D721Med (cell line): ENCODE measurements at regions not wholly inside any gene's neighbourhood (a gene's known extent, or its start where the extent isn't known, plus 50 kb on each side); places are given as distances from the start of the nearest gene placed in this dataset.

ENCODE experiments used
- DNase-seq: peaks from one replicate; pipeline ENCODE4 v3.0.0; 2011; ENCODE audit warnings: low spot score; ENCODE audit not compliant: insufficient read length
- FAIRE-seq: peaks from 2 replicates; lab custom pipeline; 2011; peaks lifted over from hg19 to GRCh38; lab: Jason Lieb, UNC
- TF ChIP-seq, protein P1 (sequence below): IDR thresholded peaks from 2 replicates; pipeline ENCODE4 v1.5.1; 2012; ENCODE audit warnings: mild to moderate bottlenecking, control low read depth; ENCODE audit not compliant: insufficient read depth; ENCODE audit errors: missing control alignments

DNA sequence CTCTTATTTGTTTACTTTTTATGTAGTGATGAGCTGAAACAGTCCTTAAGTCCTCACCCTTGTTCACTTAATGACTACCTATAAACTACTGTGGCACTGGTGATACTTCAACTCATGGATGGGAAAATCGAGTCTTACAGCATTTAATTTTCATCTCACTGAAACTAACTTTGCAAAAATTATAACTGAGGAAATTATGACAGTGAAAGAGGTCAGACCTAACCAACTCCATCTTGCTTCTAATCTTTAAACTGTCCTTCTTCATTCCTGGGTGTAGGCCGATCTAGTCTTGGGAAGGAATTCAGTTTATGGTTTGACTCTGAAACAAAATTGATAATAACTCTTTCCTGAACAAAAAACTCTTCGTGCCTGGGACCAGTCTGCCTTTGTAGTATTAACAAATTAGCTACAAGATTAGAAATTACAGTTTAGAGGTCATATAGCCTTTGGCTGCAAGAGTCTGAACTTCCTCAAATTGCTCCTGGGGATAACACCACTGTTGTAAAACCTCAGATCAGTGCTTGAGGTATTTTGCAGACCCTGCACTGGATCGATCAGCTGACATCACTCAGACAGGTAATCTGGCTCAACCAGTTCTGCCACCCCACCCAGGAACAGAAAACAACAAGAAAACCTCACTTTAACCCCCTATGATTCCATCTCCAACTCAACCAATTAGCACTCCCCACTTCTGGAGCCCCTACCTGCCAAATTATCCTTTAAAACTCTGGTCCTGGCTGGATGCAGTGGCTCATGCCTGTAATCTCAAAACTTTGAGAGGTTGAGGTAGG lies 995.7 kb upstream of the PRKX start:
- DNase-seq (no peak), FAIRE-seq (no peak)
- TF ChIP-seq, protein P1, sequence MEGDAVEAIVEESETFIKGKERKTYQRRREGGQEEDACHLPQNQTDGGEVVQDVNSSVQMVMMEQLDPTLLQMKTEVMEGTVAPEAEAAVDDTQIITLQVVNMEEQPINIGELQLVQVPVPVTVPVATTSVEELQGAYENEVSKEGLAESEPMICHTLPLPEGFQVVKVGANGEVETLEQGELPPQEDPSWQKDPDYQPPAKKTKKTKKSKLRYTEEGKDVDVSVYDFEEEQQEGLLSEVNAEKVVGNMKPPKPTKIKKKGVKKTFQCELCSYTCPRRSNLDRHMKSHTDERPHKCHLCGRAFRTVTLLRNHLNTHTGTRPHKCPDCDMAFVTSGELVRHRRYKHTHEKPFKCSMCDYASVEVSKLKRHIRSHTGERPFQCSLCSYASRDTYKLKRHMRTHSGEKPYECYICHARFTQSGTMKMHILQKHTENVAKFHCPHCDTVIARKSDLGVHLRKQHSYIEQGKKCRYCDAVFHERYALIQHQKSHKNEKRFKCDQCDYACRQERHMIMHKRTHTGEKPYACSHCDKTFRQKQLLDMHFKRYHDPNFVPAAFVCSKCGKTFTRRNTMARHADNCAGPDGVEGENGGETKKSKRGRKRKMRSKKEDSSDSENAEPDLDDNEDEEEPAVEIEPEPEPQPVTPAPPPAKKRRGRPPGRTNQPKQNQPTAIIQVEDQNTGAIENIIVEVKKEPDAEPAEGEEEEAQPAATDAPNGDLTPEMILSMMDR: no peak

DNA sequence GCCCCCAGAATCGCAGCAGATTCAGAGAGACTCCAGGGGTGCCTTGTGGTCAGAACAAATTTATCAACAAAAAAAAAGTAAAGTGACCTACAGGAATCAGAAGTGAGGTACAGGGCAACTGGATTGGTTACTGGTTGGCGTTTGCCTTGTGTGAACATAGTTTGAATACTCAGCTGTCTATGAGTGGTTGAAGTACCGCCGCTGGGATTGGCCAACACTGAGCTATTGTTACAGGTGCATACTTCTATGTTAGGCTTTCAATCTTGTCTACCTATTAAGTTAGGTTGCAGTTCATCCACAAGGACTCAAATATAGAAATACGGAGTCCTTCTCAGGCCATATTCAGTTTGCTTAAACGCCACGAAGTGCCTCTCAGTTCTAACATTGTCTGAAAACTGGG lies 993.5 kb upstream of the PRKX start:
- TF ChIP-seq, protein P1: no peak
- FAIRE-seq (no peak), DNase-seq (no peak)

DNA sequence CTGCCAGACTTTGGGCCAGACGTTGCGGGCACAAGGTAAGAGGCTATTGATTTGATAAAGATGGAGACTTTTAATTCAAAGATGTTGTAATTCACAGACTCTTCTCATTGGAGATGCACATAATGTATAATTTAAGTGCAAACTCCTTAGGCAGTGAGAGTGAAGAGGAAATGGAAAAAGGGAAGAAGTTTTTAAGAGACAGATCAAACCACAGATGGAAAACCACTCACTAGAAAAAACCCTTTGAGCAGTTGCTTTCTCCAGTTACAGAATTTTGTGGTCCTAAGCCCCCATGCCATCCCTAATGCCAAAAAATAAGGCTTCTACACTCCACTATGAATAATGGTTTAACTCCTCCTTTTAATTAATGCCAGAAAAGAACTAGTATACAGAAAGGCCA lies 977.1 kb upstream of the PRKX start:
- TF ChIP-seq, protein P1: no peak
- DNase-seq: no peak
- FAIRE-seq: no peak

DNA sequence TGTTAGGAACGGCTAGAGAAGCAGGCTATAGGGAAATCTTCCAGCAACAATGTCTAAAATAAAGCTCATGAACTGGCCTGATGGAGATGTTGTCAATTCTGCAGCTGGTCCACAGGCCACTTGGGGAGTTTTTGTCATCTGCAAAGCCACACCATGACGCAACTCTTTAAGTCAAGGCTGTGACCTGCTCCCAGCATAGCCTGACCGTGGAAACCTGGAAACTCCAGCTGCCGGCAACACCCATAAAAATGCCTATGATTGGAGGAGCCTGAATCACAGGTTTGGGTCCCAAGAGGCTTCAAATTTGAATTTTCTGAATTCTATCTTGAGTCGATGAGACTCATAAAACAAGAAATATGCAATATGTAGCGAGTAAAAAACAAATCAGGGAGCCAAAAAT lies 969.2 kb upstream of the PRKX start:
- DNase-seq (no peak), FAIRE-seq (no peak)
- TF ChIP-seq, protein P1: no peak

DNA sequence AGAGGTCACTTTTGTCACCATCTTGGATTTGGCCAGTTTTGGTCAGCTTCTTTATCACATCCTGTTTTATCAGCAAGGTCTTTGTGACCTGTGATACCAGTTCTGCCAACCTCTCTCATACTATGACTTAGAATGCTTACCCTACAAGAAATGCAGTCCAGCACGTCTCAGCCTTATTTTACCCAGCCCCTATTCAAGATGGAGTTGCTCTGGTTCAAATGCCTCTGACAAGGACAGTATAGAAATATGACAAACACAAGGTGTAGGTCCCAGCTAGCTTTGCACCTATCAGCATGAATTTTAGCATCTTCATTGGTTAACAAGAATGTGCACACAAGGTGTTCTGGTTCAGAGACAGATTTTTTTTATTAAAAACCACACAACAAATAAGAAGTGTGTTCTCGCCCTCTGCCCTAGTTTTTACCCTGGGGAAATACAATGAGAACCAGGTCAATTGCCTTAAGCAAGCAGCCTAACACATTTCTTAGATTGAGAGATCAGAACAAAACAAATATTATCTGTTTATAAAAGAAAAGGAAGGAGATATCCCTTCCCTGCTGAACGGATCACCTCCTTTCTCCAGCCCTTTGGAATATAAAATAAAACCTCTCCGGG lies 962.3 kb upstream of the PRKX start:
- FAIRE-seq (no peak), DNase-seq (no peak)
- TF ChIP-seq, protein P1: no peak

DNA sequence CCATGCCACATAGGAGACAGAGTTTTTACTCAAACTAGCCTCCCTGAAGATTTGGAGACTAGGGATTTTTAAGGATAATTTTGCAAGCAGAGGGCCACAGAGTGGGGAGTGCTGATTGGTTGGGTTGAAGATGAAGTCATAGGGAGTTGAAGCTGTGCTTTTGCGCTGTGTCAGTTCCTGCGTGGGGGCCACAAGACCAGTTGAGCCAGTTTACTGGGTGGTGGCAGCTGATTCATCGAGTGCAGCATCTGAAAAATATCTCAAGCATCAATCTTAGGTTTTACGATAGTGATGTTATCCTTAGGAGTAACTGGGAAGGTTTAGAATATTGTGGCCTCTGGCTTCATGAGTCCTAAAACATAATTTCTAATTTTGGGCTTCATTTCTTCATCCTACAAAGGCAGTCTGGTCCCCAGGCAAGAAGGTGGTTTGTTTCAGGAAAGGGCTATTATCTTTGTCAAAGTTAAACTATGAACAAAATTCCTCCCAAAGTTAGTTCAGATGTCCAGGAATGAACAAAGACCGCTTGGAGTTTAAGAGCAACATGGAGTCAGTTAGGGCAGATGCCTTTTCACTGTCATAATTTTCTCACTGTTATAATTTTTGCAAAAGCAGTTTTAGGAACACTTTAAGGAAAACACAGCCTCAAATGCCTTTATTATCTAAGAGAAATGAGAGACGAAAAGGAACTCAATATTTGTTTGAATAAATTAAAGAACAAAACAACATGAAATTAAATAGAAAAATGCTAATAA lies 960.8 kb upstream of the PRKX start:
- TF ChIP-seq, protein P1: no peak
- FAIRE-seq: no peak
- no peak for DNase-seq

DNA sequence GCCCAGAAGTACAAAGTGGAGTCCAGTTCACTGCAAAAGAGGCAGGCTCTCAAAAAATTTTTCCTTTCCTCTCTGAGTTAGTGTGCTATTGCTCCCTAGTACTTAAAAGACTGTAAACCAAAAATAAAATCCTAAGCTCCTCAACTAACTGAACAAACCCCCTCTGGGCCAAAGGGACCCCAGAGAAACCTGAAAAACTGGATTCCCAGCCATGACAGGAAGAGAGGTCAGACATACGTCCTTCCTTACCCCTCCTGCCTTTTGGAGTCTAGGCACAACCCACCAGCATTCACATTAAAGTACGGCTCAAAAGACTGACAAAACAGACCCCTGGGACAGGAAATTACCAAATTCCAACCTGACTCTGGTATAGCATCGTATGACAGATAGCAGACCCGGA lies 957.9 kb upstream of the PRKX start:
- TF ChIP-seq, protein P1: no peak
- no peak for DNase-seq
- no peak for FAIRE-seq
